Body of pancreas (tissue), 4 donors: ENCODE measurements at regions not wholly inside any gene's neighbourhood (a gene's known extent, or its start where the extent isn't known, plus 50 kb on each side); places are given as distances from the start of the nearest gene placed in this dataset.

ENCODE experiments used
- POLR2A ChIP-seq, 3 donors: fragments of 450-650 bp; IDR thresholded peaks; one replicate each; pipeline ENCODE4 v1.6.1; 2016; ENCODE audit warnings: antibody characterized with exemption in 3 of 3, mild to moderate bottlenecking in 2 of 3
- TF ChIP-seq, protein P1 (sequence below), 7 experiments: fragments of 450-650 bp in 4 of 7; fragments of 200-600 bp in 3 of 7; sonication (generic) in 3 of 7; IDR thresholded peaks; one replicate each; pipeline ENCODE4 v1.5.1; 2016 to 2019; ENCODE audit warnings: antibody characterized with exemption in 7 of 7

DNA sequence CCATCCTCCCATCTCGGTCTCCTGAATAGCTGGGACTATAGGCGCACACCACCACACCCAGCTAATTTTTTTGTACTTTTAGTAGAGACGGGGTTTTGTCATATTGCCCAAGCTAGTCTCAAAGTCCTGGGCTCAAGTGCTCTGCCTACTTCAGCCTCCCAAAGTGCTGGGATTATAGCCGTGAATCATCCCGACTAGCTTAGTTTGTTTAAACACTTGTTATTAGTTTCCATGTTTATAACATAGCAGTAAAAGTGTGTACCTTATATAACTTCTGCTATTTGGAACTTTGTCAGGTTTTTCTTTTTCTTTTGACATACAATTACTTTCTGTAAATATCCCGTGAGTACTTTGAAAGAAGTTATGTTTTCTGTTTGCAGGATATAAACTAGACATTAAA lies 60.6 kb upstream of the C1orf21 start:
- TF ChIP-seq, protein P1, sequence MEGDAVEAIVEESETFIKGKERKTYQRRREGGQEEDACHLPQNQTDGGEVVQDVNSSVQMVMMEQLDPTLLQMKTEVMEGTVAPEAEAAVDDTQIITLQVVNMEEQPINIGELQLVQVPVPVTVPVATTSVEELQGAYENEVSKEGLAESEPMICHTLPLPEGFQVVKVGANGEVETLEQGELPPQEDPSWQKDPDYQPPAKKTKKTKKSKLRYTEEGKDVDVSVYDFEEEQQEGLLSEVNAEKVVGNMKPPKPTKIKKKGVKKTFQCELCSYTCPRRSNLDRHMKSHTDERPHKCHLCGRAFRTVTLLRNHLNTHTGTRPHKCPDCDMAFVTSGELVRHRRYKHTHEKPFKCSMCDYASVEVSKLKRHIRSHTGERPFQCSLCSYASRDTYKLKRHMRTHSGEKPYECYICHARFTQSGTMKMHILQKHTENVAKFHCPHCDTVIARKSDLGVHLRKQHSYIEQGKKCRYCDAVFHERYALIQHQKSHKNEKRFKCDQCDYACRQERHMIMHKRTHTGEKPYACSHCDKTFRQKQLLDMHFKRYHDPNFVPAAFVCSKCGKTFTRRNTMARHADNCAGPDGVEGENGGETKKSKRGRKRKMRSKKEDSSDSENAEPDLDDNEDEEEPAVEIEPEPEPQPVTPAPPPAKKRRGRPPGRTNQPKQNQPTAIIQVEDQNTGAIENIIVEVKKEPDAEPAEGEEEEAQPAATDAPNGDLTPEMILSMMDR (IDR thresholded peaks at IDR 0.05), result no peak
- no peak for TF ChIP-seq POLR2A (IDR thresholded peaks at IDR 0.05)
